Thyroid gland (tissue), 4 donors: ENCODE measurements at regions not wholly inside any gene's neighbourhood (a gene's known extent, or its start where the extent isn't known, plus 50 kb on each side); places are given as distances from the start of the nearest gene placed in this dataset.

ENCODE experiments used
- POLR2A ChIP-seq, 2 donors: fragments of 450-650 bp; IDR thresholded peaks; one replicate each; pipeline ENCODE4 v1.6.1; 2017; ENCODE audit warnings: antibody characterized with exemption in 2 of 2, mild to moderate bottlenecking in 2 of 2, moderate library complexity in 1 of 2
- TF ChIP-seq, protein P1 (sequence below), 6 experiments: fragments of 200-600 bp in 3 of 6; fragments of 450-650 bp in 3 of 6; sonication (generic) in 3 of 6; IDR thresholded peaks; one replicate each; pipeline ENCODE4 v1.5.1; 2016 to 2019; ENCODE audit warnings: antibody characterized with exemption in 6 of 6, mild to moderate bottlenecking in 2 of 6, inconsistent platforms in 1 of 6, moderate library complexity in 1 of 6

- TF ChIP-seq, protein P1, sequence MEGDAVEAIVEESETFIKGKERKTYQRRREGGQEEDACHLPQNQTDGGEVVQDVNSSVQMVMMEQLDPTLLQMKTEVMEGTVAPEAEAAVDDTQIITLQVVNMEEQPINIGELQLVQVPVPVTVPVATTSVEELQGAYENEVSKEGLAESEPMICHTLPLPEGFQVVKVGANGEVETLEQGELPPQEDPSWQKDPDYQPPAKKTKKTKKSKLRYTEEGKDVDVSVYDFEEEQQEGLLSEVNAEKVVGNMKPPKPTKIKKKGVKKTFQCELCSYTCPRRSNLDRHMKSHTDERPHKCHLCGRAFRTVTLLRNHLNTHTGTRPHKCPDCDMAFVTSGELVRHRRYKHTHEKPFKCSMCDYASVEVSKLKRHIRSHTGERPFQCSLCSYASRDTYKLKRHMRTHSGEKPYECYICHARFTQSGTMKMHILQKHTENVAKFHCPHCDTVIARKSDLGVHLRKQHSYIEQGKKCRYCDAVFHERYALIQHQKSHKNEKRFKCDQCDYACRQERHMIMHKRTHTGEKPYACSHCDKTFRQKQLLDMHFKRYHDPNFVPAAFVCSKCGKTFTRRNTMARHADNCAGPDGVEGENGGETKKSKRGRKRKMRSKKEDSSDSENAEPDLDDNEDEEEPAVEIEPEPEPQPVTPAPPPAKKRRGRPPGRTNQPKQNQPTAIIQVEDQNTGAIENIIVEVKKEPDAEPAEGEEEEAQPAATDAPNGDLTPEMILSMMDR (IDR thresholded peaks at IDR 0.05) = no peak
- TF ChIP-seq POLR2A (IDR thresholded peaks at IDR 0.05) = no peak
These were observed 52.8 kb upstream of the EGLN3 start for GRCh38 chr14:34003691-34004090.
